KBM-7 (cell line): ENCODE measurements at regions not wholly inside any gene's neighbourhood (a gene's known extent, or its start where the extent isn't known, plus 50 kb on each side); places are given as distances from the start of the nearest gene placed in this dataset.
A peak's percentile ranks its signal among the peaks of the same experiment; 100 is the strongest.

ENCODE experiments used
- DNase-seq: peaks from one replicate; pipeline ENCODE4 v3.0.0-alpha.2; 2015
- in situ Hi-C: fragments of 300-500 bp; cut with MboI; formaldehyde crosslinking; loops from 2 replicates; pipeline ENCODE4 v1.14.3; 2020; ENCODE audit warnings: low sequenced_read_pairs, low pct_unique_long_range_greater_than_20kb, mixed read lengths

DNA sequence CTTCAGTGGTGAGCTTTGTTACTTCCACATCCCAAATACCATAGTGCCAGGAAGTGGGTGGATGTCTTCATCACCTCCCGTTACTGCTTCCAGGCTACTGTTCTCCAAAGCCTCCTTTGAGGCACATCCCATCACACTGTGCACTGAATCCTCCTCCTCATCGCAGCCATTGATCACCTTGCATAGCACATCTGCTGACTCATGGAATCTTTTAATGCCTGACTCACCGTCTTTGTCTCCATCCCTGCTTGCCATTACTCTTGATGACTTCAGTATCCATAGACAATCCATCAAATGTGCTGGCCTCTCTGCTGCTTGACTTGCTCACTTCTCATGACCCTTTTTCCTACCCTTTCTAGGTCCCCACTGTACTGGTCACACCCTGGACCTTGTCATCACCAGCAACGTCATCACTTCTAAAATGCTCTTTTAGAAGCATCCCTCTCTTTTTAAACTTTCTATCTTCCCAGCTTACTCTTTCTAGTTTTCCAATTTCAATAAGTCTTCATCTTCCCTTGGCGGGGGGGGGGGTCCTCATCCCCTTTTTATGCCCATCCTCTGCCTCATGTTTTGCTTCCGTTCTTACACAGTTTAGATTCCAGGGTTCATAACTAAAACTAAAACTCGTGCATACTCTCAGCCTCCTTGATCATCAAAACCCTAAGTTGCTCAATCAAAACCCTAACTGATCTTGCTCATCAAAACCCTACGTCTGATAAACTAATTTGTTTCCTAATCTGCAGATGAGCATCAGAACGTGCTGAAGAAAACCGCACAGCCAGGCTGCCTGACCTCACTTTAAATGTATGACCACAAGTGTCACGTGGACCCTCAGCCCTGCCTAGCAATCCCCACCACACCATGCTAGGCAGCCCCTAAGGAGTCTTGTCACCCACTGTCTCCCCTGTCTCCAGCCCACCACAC lies 289.7 kb upstream of the ZFHX3 start:
- DNase-seq = no peak
- in situ Hi-C loops = no loop called here

GRCh38 chr16:73329358-73330286 lies 281.7 kb upstream of the ZFHX3 start:
- DNase-seq = no peak
- in situ Hi-C loops = no loop called here

- no peak for DNase-seq
- in situ Hi-C loops = no loop called here
These were observed 279.0 kb upstream of the ZFHX3 start for GRCh38 chr16:73326770-73327470.

DNA sequence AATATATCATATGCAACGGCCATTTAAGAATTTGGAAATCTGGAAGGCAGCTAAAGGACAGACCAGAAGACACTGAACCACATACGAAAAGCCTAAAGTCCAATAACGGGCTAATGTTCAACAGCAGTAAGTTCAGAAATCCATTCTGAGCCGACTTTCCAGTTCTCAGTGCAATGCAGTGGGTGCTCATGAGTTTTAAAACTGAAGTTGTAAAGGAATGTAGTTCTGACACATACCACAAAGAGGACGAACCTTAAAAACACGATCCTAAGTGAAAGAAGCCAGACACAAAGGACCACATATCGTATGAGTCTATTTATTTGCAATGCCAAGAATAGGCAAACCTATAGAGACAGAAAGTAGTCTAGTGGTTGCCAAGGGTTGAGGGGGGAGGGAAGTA lies 278.3 kb upstream of the ZFHX3 start:
- in situ Hi-C loops = no loop called here
- no peak for DNase-seq

DNA sequence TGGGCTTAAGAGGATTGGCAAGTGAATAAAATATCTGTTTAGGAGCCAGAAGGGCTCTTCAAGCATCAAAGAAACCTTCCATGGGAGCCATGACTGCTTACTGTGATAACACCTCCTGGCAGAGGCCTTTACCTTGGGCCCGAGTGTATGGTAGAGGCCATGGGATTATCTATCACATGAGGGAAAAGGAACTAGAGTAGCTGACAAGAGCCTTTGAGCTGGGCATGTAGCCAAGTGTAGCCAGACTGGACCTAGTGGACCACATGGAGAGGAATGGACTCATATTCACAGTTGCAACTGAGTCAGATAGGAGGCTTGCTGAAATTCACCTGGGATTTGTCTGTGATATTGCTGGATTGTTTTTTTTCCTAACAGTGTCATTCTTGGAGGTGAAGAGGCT lies 276.0 kb upstream of the ZFHX3 start:
- in situ Hi-C loops = no loop called here
- no peak for DNase-seq

DNA sequence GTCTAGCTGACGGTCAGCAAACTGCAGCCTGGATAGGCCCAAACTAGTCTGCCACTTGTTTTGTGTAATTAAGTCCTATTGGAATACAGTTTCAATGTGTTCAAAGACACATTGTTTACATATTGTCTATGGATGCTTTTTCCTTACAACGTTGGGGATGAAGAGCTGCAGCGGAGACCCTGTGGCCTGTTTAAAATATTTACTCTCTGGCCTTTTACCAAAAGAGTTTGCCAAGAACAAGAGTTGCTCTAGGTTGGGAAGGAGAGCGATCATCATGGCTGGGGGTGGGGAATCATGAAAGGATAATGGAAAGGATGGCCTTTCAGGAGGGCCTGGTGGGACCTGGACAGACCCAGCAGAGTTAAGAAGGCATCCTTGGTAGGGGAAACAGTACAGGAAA lies 274.9 kb upstream of the ZFHX3 start:
- no peak for DNase-seq
- in situ Hi-C loops = no loop called here

- DNase-seq = no peak
- in situ Hi-C loops = no loop called here
These were observed 273.9 kb upstream of the ZFHX3 start for GRCh38 chr16:73321853-73322252.

- DNase-seq = no peak
These were observed 271.8 kb upstream of the ZFHX3 start for GRCh38 chr16:73319737-73320136.

GRCh38 chr16:73319261-73319660 lies 271.3 kb upstream of the ZFHX3 start:
- in situ Hi-C loops = no loop called here
- no peak for DNase-seq

More at GRCh38 chr16:73319737-73320136, 271.8 kb upstream of the ZFHX3 start:
- in situ Hi-C loops = no loop called here

DNA sequence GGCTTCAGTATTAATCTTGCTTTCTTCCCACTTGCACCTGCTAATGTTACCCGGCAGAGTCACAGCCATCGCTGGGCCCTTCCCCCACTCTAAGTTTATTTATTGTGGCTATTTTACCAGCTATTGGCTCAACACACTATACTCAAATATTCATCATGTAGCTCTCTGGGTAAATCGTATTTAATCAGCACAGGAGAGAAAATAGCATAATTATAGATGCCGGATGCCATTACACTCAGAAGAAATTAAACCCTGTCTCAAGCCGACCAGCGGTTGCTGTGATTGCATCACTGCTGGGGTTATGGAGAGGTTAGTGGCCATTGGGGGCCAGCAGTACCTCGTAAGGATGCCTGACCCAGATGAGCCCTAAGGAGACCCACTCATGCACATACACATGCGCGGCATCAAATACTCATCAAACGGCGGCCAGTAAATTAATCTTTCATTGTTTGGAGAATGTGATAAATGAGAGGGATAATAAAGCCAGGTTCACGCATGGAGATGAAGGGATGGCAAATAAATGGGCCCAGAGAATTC lies 269.5 kb upstream of the ZFHX3 start:
- in situ Hi-C loops = no loop called here
- DNase-seq = no peak

DNA sequence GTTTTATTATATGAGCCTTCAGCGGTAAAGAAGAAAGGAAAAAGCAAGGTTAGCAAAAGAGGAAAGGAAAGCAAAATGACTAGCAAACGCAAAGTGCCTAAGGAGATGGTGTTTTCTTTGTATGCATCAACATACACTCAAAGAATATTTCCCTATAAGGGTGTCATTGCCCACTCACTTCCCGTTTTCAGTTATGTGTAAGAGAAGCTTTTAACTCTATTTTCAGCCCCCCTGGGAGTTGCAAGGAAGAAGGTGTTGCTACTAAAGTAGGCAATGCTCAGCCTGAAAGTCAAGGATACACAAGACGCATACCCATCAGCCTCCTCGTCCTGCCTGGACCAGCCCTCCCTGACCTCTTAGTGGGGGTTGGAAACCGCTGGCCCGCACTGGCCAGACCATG lies 267.7 kb upstream of the ZFHX3 start:
- in situ Hi-C loops = no loop called here
- peak; percentile 9 for DNase-seq

DNA sequence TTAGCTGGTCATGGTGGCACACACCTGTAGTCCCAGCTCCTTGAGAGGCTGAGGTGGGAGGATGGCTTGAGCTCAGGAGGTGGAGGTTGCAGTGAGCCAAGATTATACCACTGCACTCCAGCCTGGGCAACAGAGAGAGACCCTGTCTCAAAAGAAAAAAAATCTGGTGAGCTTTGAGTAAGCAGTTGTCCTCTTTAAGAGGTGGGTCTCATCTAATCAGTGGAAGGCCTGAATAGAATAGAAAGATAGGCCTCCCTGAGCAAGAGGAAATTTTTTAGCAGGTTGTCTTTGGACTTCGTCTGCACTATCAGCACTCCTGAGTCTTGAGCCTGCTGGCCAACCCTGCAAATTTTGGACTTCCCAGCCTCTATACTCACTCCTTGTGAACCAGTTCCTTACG lies 266.0 kb upstream of the ZFHX3 start:
- in situ Hi-C loops = no loop called here
- DNase-seq = no peak

DNA sequence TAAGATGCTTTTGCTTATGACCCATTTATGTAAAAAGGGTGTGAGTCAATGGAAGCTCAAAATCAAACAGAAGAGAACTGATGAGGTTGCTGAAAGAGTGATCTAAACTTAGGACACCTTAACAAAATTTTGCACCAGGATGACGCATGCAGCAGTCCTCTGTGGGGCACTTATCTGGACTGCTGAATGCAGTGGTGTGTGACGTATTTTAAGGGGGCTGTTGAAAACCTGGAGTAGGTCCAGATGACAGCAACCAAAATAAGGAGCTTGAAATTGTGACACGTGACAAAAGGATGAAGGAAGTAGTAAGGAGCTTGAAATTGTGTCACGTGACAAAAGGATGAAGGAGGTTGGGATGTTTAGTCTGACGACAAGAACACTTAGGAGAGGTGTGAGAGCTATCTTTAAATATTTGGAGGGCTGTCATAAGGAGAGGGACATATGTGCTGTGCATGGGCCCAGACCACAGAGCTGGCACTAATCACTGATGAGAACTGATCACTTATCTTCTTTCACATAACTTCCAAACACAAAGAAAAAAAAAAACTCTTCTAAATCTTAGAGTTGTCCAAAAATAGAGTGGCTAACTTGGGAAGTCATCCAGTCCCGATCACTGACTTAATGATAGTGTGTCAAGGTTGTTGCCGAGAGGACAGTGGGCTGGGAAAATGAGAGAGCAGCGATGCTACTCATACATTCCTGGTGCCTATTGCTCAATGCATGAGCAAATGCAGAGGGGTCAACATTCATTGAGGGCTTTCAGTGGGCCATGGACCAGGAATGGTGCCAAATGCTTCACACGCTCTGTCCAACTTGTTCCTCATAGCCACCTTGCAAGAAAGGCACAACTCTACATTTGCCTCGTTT lies 264.2 kb upstream of the ZFHX3 start:
- in situ Hi-C loops = no loop called here
- DNase-seq = no peak

GRCh38 chr16:73308771-73309170 lies 260.8 kb upstream of the ZFHX3 start:
- in situ Hi-C loops = no loop called here
- DNase-seq = no peak

DNA sequence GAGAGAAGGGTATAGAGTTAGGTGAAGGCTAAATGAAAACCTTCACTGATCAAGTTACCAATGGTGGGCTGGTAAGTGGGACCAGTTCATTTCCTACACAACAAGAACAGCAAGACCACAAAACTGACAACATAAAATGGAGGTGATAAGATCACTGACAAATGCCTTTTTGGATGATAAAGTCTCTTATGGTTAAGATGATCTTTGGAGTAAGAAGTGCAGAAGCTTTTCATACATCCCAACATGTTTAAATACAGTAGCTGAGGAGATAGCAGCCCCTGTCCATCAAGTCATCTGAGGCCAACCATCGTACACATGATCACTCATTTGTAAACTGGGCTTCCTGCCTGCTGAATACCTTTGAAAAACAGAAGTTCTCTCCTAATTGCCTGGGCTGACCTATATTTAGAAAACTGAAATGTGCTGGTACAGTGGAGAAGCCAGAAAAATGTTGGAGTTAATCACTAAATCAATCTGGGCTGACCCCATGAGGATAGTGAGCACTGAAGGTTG lies 259.0 kb upstream of the ZFHX3 start:
- in situ Hi-C loops = no loop called here
- DNase-seq = peak; percentile 23

GRCh38 chr16:73304008-73304774 lies 256.3 kb upstream of the ZFHX3 start:
- DNase-seq = no peak
- in situ Hi-C loops = no loop called here

- in situ Hi-C loops = no loop called here
- DNase-seq = no peak
These were observed 255.0 kb upstream of the ZFHX3 start for GRCh38 chr16:73302942-73303341.
